ENCODE measurements at regions not wholly inside any gene's neighbourhood (a gene's known extent, or its start where the extent isn't known, plus 50 kb on each side); places are given as distances from the start of the nearest gene placed in this dataset.

GRCh38 chr15:81492969-81493645 lies 119.1 kb upstream of the TMC3 start:
- Mint-ChIP-seq H3K4me1 (ENCODE audit: low read depth) (no peaks in the 10 kb centered on the region), H3K4me3 (no peak overlapping the region), H3K27ac (no peak overlapping the region), H3K9me3 (no peaks in the 10 kb centered on the region), H3K27me3 (peaks cover 10% of the 10 kb centered on the region), H3K36me3 (ENCODE audit: low read depth) (no peaks in the 10 kb centered on the region)
- no peak for DNase-seq

GRCh38 chr15:81492331-81492968 lies 118.4 kb upstream of the TMC3 start:
- no peaks in the 10 kb centered on the region for H3K4me1 Mint-ChIP-seq (ENCODE audit: low read depth)
- H3K27ac Mint-ChIP-seq: no peak overlapping the region
- DNase-seq: no peak
- no peaks in the 10 kb centered on the region for H3K9me3 Mint-ChIP-seq
- no peaks in the 10 kb centered on the region for H3K36me3 Mint-ChIP-seq (ENCODE audit: low read depth)
- peaks cover 10% of the 10 kb centered on the region for H3K27me3 Mint-ChIP-seq
- H3K4me3 Mint-ChIP-seq: no peak overlapping the region

DNA sequence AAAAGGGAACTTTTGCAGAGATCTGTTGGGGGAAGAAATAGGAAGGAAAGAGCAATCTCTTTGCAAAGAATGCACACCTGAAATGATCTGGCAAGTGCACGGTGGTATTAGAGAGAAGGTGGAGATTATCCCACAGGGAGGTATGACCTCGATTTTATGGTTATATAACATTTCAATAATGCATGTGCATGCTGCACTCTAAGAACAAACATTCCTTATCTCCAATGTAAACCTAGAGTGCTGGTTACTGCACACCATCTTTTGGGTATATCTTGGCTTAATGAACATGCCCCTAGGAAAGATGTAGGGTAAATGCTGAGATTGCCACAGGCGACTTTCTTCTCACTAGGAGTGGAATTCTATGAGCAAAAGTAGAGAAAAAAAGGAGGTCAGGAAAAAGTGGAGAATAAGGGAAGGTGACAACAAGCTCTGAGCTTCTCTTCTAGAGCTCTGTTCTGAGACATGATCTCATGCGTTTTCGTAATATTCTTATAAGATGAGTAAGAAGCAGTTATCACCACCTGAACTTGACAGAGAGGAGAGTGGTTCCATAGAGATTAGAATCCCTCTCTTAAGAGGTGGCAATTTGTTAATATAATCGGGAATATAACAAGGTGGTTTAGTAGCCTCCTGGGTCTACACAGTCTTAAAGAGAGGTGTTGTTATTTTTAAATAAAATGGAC lies 117.5 kb upstream of the TMC3 start:
- Mint-ChIP-seq H3K4me3 (no peak overlapping the region), H3K36me3 (ENCODE audit: low read depth) (no peaks in the 10 kb centered on the region), H3K27ac (no peak overlapping the region), H3K4me1 (ENCODE audit: low read depth) (no peaks in the 10 kb centered on the region), H3K9me3 (no peaks in the 10 kb centered on the region), H3K27me3 (peaks cover 10% of the 10 kb centered on the region)
- DNase-seq: no peak

DNA sequence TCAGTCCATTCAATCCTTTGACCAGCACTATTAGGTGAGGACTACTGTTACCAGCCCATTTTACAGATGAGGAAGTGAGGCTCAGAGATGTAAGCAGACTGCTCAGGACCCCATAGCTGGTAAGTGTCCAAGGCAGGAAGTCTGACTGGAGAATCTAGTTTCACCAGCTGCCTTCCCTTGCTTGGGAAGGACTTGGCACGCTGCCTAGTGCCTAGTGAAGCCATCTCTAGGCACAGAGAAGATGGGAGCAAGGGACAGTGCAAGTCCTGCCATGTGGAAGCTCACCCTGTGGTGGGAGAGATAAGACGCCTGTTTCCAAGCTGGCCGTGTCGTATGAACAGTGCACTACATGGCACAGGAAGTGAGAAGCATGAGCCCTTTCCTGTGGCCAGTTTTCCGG lies 111.8 kb upstream of the TMC3 start:
- peaks cover 9% of the 10 kb centered on the region for H3K27me3 Mint-ChIP-seq
- no peak overlapping the region for H3K4me3 Mint-ChIP-seq
- no peaks in the 10 kb centered on the region for H3K4me1 Mint-ChIP-seq (ENCODE audit: low read depth)
- no peaks in the 10 kb centered on the region for H3K9me3 Mint-ChIP-seq
- no peak overlapping the region for H3K27ac Mint-ChIP-seq
- H3K36me3 Mint-ChIP-seq (ENCODE audit: low read depth): no peaks in the 10 kb centered on the region
- DNase-seq: no peak

DNA sequence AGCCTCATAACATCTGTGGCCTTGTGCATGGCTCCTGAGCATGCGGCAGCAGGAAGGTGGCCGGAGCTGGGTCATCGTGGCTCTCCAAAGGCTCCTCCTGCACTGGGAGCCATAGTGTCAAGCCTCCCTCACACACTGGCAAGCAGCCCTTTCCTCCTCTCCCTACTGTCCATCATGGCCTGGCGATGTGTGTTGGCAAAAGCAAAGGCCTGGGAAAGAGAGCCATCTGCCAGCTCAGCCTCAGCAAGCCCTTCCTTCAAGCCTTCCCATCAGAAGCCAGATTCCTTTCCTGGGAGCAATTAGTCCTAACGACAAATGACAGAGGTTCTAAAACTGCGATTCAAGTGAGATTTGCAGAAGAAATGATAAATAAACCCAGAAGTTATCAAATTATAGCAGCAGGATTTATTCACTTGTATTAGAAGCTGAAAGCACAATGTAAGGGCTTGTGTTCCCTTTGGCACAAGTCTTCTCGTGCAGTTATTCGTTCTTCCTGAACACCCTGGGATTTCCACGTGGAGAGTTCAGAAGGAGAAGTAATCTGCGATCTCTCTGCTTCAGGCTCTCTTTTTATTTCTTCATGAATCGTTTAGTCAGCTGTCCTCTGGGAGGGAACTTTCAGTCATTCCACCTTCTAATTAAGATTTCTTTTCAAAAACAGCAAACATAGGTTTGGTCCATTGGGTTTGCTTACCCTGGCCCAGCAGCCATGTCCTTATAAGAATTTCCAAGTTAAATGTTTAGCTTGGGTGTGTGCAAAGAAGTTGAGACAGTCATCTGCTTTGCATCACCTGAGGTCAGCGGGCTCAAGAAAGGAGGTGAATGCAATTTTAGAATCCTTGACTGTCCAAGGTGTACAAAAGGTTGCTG lies 110.3 kb upstream of the TMC3 start:
- Mint-ChIP-seq H3K4me1 (ENCODE audit: low read depth) (no peaks in the 10 kb centered on the region), H3K4me3 (no peak overlapping the region)

DNA sequence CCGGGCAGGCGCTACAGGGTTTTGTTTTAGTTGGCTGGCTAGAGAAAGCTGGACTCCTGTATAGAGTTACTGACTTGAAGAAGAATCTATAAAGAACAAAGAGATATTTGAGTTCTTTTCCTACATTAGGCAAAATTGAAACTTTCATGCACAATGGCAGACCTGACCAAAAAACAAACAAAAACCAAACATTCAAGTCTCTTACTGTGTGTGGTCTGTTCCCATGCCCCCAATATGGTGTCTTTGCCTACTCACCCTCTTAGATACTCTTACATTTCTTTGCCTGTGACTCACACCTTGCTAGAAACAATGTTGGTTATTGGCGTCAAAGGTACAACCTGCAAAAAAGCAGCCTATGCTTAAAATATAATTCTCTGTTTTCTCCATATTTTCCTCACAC lies 109.5 kb upstream of the TMC3 start:
- H3K36me3 Mint-ChIP-seq (ENCODE audit: low read depth): no peaks in the 10 kb centered on the region
- no peaks in the 10 kb centered on the region for H3K9me3 Mint-ChIP-seq
- H3K27ac Mint-ChIP-seq: no peak overlapping the region
- no peak for DNase-seq
- peaks cover 8% of the 10 kb centered on the region for H3K27me3 Mint-ChIP-seq
- no peaks in the 10 kb centered on the region for H3K4me1 Mint-ChIP-seq (ENCODE audit: low read depth)
- H3K4me3 Mint-ChIP-seq: no peak overlapping the region

More for the DNA sequence above, 110.3 kb upstream of the TMC3 start:
- Mint-ChIP-seq H3K36me3 (ENCODE audit: low read depth) (no peaks in the 10 kb centered on the region), H3K9me3 (no peaks in the 10 kb centered on the region), H3K27me3 (peaks cover 7% of the 10 kb centered on the region), H3K27ac (no peak overlapping the region)
- DNase-seq: no peak

GRCh38 chr15:81481346-81481745 lies 107.3 kb upstream of the TMC3 start:
- Mint-ChIP-seq H3K9me3 (no peaks in the 10 kb centered on the region), H3K4me1 (ENCODE audit: low read depth) (no peaks in the 10 kb centered on the region), H3K4me3 (no peak overlapping the region), H3K27ac (no peak overlapping the region), H3K36me3 (ENCODE audit: low read depth) (no peaks in the 10 kb centered on the region), H3K27me3 (peaks cover 5% of the 10 kb centered on the region)
- DNase-seq: no peak

DNA sequence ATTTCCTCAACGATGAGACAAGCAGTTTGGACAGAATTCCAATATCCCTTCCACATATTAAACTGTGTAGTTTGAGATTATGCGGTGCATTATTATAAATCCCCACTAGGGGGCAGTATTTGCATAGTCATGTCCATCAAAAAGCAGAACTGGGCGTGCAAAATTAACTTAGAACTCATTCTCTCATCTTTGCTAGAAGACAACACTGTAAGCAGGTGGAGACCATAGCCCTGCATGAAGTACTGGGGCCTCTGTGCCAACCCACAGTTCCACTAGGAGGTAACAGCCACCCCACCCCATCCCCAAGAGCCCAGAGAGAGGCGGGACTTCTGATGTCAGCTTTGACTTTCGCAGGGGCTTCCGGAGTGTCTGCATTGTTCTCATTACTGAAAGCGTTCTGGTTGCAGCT lies 106.6 kb upstream of the TMC3 start:
- H3K36me3 Mint-ChIP-seq (ENCODE audit: low read depth): no peaks in the 10 kb centered on the region
- H3K27ac Mint-ChIP-seq: no peak overlapping the region
- no peaks in the 10 kb centered on the region for H3K4me1 Mint-ChIP-seq (ENCODE audit: low read depth)
- peak; percentile 40 for DNase-seq
- peak overlapping the region; percentile 37 for H3K4me3 Mint-ChIP-seq
- H3K27me3 Mint-ChIP-seq: peaks cover 5% of the 10 kb centered on the region
- no peaks in the 10 kb centered on the region for H3K9me3 Mint-ChIP-seq

- Mint-ChIP-seq H3K36me3 (ENCODE audit: low read depth) (no peaks in the 10 kb centered on the region), H3K4me3 (no peak overlapping the region), H3K9me3 (no peaks in the 10 kb centered on the region), H3K4me1 (ENCODE audit: low read depth) (no peaks in the 10 kb centered on the region), H3K27me3 (peaks cover 10% of the 10 kb centered on the region), H3K27ac (no peak overlapping the region)
- no peak for DNase-seq
These were observed 104.3 kb upstream of the TMC3 start for GRCh38 chr15:81478354-81478753.

DNA sequence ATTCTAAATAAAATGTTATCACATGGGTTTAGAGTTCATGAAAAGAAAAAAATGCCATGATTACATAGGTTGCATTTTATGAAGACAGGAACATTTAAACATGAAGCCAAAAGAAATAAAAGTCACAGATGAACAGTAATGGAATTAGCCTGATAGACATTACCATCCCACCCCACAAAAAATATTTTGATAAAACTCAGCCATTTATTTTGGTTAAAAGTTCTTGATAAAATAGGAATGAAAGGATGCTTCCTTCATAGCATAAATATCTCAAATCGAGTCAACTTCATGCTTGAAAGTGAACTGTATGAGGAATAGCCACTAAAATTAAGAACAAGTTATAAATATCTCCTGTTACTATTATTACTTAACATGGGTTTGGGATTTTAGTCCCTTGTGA lies 101.9 kb upstream of the TMC3 start:
- DNase-seq: no peak
- Mint-ChIP-seq H3K27me3 (peaks cover 16% of the 10 kb centered on the region), H3K36me3 (ENCODE audit: low read depth) (no peaks in the 10 kb centered on the region), H3K9me3 (no peaks in the 10 kb centered on the region), H3K4me1 (ENCODE audit: low read depth) (no peaks in the 10 kb centered on the region), H3K4me3 (no peak overlapping the region), H3K27ac (no peak overlapping the region)

DNA sequence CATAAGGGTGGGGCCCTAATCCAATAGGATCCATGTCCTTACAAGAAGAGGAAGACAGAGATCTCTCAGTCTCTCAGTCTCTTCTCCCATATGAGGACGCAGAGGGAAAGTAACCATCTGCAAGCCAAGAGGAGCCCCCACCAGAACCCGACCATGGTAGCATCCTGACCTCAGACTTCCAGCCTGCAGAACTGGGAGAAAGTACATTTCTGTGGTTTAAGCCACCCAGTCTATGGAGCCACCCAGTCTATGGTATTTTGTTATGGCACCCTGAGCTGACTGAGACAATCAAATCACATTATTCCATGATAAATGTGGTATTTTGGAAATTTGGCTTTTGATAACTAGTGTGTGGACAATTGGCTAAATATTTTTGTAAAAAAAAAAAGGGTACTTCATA lies 101.5 kb upstream of the TMC3 start:
- no peak for DNase-seq
- Mint-ChIP-seq H3K27me3 (peaks cover 16% of the 10 kb centered on the region), H3K27ac (no peak overlapping the region), H3K4me3 (no peak overlapping the region), H3K4me1 (ENCODE audit: low read depth) (no peaks in the 10 kb centered on the region), H3K36me3 (ENCODE audit: low read depth) (no peaks in the 10 kb centered on the region), H3K9me3 (no peaks in the 10 kb centered on the region)

GRCh38 chr15:81473946-81474345 lies 99.9 kb upstream of the TMC3 start:
- Mint-ChIP-seq H3K27ac (no peak overlapping the region), H3K36me3 (ENCODE audit: low read depth) (no peaks in the 10 kb centered on the region), H3K27me3 (peaks cover 16% of the 10 kb centered on the region), H3K4me1 (ENCODE audit: low read depth) (no peaks in the 10 kb centered on the region), H3K4me3 (no peak overlapping the region), H3K9me3 (no peaks in the 10 kb centered on the region)
- no peak for DNase-seq

GRCh38 chr15:81473177-81473576 lies 99.2 kb upstream of the TMC3 start:
- Mint-ChIP-seq H3K4me3 (no peak overlapping the region), H3K4me1 (ENCODE audit: low read depth) (no peaks in the 10 kb centered on the region), H3K36me3 (ENCODE audit: low read depth) (no peaks in the 10 kb centered on the region), H3K27me3 (peaks cover 16% of the 10 kb centered on the region), H3K27ac (no peak overlapping the region), H3K9me3 (no peaks in the 10 kb centered on the region)
- DNase-seq: no peak

- Mint-ChIP-seq H3K9me3 (peaks cover 2% of the 10 kb centered on the region), H3K27ac (no peak overlapping the region), H3K4me3 (no peak overlapping the region), H3K4me1 (ENCODE audit: low read depth) (no peaks in the 10 kb centered on the region), H3K36me3 (ENCODE audit: low read depth) (no peaks in the 10 kb centered on the region), H3K27me3 (peaks cover 30% of the 10 kb centered on the region)
- DNase-seq: no peak
These were observed 97.1 kb upstream of the TMC3 start for GRCh38 chr15:81471151-81471550.
